Peyer's patch (tissue), 4 donors: ENCODE measurements at regions not wholly inside any gene's neighbourhood (a gene's known extent, or its start where the extent isn't known, plus 50 kb on each side); places are given as distances from the start of the nearest gene placed in this dataset.

ENCODE experiments used
- POLR2A ChIP-seq, 2 donors: fragments of 450-650 bp; IDR thresholded peaks; one replicate each; pipeline ENCODE4 v1.5.1; 2017; ENCODE audit warnings: antibody characterized with exemption in 2 of 2, mild to moderate bottlenecking in 2 of 2, moderate library complexity in 2 of 2
- TF ChIP-seq, protein P1 (sequence below), 6 experiments: fragments of 450-650 bp in 4 of 6; fragments of 200-600 bp in 2 of 6; sonication (generic) in 1 of 6; IDR thresholded peaks; one replicate each; pipeline ENCODE4 v1.5.1; 2017 to 2019; ENCODE audit warnings: antibody characterized with exemption in 6 of 6, mild to moderate bottlenecking in 3 of 6, moderate library complexity in 1 of 6

DNA sequence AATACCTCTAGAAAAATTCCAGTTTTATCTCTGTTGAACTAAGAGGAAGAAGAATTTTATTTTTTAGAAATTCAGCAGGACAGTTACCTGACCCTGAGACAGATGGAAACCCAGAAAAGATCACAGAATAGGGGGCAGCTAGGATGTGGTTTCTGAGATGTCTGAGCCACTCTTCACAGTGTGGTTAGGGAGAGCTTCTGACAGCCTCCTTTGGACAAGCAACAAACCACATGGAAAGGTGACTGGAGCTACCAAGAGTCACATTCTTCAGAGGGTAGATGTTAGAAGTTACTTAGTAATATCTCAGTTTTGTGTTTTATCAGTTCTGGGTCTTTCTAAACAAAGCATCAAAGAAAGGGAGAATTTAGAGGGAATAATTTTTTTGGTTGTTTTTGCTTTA is 117.3 kb upstream of the NAP1L1 start:
- TF ChIP-seq, protein P1, sequence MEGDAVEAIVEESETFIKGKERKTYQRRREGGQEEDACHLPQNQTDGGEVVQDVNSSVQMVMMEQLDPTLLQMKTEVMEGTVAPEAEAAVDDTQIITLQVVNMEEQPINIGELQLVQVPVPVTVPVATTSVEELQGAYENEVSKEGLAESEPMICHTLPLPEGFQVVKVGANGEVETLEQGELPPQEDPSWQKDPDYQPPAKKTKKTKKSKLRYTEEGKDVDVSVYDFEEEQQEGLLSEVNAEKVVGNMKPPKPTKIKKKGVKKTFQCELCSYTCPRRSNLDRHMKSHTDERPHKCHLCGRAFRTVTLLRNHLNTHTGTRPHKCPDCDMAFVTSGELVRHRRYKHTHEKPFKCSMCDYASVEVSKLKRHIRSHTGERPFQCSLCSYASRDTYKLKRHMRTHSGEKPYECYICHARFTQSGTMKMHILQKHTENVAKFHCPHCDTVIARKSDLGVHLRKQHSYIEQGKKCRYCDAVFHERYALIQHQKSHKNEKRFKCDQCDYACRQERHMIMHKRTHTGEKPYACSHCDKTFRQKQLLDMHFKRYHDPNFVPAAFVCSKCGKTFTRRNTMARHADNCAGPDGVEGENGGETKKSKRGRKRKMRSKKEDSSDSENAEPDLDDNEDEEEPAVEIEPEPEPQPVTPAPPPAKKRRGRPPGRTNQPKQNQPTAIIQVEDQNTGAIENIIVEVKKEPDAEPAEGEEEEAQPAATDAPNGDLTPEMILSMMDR (IDR thresholded peaks at IDR 0.05) = no peak
- TF ChIP-seq POLR2A (IDR thresholded peaks at IDR 0.05) = no peak
